OCI-M2 (cell line): ENCODE measurements at regions not wholly inside any gene's neighbourhood (a gene's known extent, or its start where the extent isn't known, plus 50 kb on each side); places are given as distances from the start of the nearest gene placed in this dataset.
"Not testable (repeated sequence)": the region's sequence is repeated elsewhere in the genome, so short reads cannot be mapped to it uniquely, and the experiment has no call there.

Experiments
- DNase-seq: peaks from one replicate; lab custom pipeline; 2025; ENCODE audit not compliant: unreplicated experiment; lab: John Stamatoyannopoulos, UW

DNA sequence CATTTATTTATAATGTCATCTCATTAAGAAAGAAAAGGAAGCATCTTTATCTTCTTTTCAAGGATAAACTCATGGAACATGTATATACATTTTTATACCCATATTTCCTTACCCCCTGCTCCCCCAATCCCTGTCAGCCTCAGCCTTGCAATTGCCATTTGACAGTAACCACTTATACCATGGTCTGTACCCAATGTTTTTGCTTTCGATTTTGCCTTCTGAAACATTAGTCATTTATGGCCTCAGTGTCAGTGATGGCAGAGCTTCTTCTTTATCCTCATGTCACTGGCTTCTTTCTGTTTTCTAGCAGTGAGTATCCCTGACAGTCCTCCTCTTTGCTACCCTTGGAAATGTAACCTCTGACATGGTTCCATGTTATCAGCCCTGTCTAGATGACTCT is 228.4 kb downstream of the SPRY1 start:
- DNase-seq, result no peak

DNA sequence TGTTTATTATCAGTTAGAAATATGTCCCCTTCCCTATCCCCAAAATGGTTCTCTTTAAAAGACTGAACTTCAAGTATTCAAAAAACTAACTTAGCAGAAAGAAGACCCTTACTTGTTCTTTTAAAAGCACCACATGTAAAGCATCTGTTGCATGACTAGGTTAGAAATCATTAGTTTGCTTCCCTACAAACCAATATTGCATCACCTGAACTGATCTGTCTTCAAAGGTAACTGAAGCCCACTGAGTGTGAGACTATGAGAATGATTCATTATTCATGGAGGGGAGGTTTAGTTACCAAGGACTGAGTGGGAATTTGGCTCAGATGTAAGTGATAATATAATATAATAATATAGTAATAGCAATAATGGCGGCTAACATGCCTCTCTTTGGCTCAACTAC is 231.7 kb downstream of the SPRY1 start:
- no peak for DNase-seq

- no peak for DNase-seq
Observed at GRCh38 chr4:123631786-123632692, 235.4 kb downstream of the SPRY1 start.

- no peak for DNase-seq
Observed at GRCh38 chr4:123632693-123633030, 236.1 kb downstream of the SPRY1 start.

DNA sequence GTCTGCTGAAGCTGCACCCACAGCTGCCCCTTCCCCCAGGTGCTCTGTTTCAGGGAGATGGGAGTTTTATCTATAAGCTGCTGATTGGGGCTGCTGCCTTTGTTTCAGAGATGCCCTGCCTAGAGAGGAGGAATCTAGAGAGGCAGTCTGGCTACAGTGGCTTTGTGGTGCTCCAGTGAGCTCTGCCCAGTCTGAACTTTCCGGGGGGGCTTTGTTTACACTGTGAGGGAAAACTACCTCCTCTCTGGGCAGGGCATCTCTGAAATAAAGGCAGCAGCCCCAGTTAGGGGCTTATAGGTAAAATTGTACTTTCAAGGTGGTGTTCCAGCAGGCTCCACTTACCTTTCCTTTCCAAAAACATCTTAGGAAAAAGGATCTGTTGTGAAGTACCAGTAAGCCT is 242.2 kb downstream of the SPRY1 start:
- DNase-seq, result no peak

DNA sequence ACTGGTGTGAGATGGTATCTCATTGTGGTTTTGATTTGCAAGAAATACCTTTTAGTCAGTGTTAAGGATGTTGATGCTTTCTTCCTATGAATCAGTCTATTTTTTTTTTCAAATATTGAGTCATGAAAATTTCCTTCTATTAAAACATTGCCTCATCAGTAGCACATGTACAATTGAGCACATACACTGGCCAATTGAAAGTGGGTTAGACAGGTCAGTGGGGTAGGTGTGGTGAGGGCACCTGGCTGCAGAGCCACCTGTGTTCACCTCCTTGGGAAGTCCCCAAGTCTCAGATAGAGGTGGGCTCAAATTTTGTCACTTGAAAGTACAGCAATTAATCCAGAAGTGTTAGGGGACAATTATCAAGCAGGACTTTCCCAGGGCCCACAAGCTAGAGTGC is 243.7 kb downstream of the SPRY1 start:
- DNase-seq, result no peak

DNA sequence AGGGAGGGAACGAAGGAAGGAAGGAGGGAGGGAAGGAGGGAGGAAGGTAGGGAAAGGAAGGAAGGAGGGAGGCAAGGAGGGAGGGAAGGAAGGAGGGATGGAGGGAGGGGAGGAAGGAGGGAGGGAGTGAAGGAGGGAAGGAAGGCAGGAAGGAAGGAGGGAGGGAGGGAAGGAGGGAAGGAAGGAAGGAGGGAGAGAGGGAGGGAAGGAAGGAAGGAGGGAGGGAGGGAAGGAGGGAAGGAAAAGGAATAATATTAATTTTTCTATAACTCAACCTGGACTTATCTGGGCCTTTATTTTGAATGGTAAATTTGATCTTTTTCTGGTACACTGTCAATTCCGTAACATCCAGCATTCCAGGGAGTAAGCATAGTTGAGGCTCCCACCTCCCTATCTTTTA is 244.2 kb downstream of the SPRY1 start:
- DNase-seq, result no peak

DNA sequence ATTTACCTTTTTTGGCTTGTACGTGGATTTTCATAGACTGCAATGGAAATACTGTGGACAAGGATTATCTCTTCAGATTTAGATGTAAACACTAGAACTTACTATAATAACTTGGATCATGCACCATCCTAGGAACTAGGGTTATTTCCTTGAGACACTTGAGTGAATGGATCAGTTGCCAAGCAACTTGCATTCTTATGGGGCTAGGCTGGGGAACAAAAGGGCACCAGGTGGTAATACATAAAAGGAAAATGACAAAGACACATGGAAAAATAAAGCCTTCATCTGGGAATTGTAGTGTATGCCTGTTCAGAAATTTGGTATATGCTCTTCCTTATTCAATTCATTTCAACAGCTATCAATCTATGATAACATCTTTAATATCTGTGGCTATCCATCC is 247.1 kb downstream of the SPRY1 start:
- DNase-seq, result no peak

DNA sequence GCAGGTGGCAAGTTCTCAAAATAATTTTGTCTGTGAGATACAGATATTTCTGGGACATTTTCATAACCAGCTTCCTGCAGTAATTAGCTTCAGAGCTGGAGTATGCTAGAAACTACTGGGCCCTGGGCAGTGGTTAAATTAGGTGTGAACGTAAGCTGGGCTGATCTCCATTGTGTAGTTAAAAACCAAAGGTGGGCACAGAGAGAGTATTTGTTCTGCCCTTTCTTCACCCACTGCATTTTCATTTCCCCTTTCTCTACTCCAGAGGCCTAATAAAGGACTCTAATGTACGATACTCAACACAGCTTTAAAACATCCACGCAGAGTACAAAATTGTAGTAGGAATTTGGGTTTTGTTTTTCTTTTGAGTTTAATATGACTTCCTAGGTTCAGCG is 252.7 kb downstream of the SPRY1 start:
- no peak for DNase-seq

DNA sequence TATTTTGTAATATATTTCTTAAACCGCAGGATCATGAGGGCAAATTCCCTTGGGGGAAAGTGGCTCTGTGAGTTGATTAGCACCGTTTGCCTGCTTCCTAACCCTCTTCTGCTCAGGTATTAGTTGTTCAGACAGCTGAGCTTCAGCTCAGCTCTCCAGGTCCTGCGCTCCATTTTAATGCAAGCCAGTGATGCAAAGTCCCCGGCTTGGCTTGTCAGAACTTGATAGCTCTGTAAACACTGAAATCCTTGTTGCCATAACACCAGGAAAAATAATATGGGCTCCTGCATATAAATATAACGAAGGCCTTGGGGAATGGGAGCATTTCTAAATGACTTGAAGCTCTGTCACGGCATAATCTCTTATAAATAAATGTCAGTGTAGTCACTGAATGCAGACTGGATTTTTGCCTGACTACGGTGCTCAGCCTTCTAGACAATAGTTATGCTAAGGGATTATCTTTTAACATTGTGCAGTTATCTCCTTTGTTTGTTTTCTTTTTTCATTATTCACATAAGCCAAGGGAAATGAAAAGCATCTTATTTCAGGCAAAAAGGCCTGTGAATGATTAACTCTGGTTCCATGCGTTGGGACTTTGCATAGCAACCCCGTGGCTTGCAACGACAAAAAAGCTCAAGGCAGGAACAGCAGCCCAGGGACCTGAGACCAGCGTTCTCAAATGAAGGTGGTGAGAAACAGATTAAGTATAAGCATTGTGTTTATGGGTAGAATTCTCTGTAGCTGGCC is 253.2 kb downstream of the SPRY1 start:
- no peak for DNase-seq

DNA sequence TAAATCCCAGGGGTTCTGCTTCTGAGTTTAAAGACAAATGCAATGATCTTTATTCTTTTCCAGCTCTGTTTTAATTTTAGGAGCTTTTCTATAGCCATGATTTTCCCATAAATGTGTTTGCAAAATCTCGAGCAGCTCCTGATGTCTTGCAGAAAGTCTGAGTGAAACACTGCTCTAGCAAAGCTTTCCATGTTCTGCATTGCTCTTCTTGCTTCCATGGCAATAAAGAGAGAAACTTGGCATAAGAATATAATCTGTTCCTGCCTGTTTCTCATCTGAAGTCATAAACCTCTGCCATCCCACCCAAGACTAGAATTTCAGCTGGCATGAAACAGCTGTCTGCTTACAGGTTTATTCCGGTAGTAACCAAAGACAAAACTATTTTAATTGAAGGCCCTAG is 254.5 kb downstream of the SPRY1 start:
- no peak for DNase-seq

- DNase-seq, result no peak
Observed at GRCh38 chr4:123651536-123652180, 255.1 kb downstream of the SPRY1 start.

- DNase-seq, result no peak
Observed at GRCh38 chr4:123652476-123652875, 255.9 kb downstream of the SPRY1 start.

DNA sequence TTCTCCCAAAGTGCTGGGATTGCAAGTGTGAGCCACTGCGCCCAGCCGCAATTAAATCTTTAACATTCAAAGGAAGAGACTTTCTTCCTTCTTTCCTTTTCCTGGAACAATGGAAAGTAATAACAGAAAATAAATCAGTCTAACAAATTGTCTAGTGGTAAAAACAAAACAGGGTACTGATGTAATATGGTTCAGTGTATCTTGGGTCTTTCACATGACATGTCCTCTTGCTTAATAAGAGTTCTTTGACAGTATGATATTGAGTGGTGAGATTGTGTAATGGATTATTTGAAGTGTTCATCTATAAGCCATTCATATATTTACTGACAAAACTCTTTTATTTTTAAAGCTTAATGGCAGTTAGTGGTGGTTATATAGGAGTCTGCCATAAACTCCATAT is 256.6 kb downstream of the SPRY1 start:
- DNase-seq, result no peak

DNA sequence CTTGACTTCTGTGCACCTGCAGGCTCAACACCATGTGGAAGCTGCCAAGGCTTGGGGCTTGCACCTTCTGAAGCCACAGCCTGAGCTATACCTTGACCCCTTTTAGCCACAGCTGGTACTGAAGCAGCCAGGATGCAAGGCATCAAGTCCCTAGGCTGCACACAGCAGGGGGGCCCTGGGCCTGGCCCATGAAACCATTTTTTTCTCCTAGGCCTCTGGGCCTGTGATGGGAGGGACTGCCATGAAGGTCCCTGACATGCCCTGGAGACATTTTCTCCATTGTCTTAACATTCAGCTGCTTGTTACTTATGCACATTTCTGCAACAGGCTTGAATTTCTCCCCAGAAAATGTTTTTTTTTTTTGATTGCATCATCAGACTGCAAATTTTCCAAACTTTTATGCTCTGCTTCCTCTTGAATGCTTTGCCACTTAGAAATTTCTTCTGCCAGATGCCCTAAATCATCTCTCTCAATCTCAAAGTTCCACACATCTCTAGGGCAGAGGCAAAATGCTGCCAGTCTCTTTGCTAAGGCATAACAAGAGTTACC is 260.2 kb downstream of the SPRY1 start:
- DNase-seq, result not testable (repeated sequence)

GRCh38 chr4:123657606-123658005 is 261.0 kb downstream of the SPRY1 start:
- DNase-seq, result not testable (repeated sequence)

- no peak for DNase-seq
Observed at GRCh38 chr4:123659262-123659661, 262.7 kb downstream of the SPRY1 start.

GRCh38 chr4:123659730-123660129 is 263.1 kb downstream of the SPRY1 start:
- DNase-seq, result no peak

- DNase-seq, result no peak
Observed at GRCh38 chr4:123661080-123661737, 264.6 kb downstream of the SPRY1 start.

GRCh38 chr4:123662827-123663226 is 266.2 kb downstream of the SPRY1 start:
- DNase-seq, result no peak

DNA sequence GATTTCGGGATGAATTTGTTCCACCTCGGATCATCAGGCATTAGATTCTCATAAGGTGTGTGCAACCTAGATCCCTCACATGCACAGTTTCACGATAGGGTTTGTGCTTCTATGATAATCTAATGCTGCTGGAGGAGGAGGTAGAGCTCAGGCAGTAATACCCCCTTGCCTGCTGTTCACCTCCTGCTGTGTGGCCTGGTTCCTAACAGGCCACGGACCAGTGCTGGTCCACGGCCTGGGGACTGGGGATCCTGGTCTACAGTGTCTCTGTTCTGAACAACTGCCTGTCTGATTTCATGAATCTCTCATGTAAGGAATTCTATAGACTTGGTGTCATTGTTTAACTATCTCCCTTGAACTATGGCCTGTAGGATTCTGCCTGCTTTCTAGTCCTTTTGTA is 269.9 kb downstream of the SPRY1 start:
- no peak for DNase-seq
